Keratinocyte (primary cell): ENCODE measurements at regions not wholly inside any gene's neighbourhood (a gene's known extent, or its start where the extent isn't known, plus 50 kb on each side); places are given as distances from the start of the nearest gene placed in this dataset.

ENCODE experiments used
- DNase-seq: peaks from one replicate; pipeline ENCODE4 v3.0.0-alpha.2; 2011; ENCODE audit warnings: low read depth, missing footprints, low spot score
- FAIRE-seq: peaks from 2 replicates; lab custom pipeline; 2011; peaks lifted over from hg19 to GRCh38; lab: Jason Lieb, UNC
- H2AFZ ChIP-seq: 2 replicates; pipeline ENCODE4 v1.6.0; 2012; ENCODE audit warnings: low read length, control low read depth, inconsistent platforms; ENCODE audit not compliant: control insufficient read depth
- H3K27ac ChIP-seq: 2 replicates; pipeline ENCODE4 v1.5.1; 2011; ENCODE audit warnings: low read length; ENCODE audit not compliant: control insufficient read depth, insufficient read depth
- H3K27me3 ChIP-seq: 3 replicates; pipeline ENCODE4 v1.6.0; 2011; ENCODE audit warnings: low read length; ENCODE audit not compliant: control insufficient read depth, insufficient read depth; ENCODE audit errors: extremely low read depth
- H3K36me3 ChIP-seq, 2 experiments: 2 replicates in 1 of 2; 3 replicates in 1 of 2; pipeline ENCODE4 v1.5.1; 2011; ENCODE audit warnings: low read length in 2 of 2, mild to moderate bottlenecking in 1 of 2; ENCODE audit not compliant: control insufficient read depth in 2 of 2, insufficient read depth in 2 of 2; ENCODE audit errors: extremely low read depth in 1 of 2
- H3K4me1 ChIP-seq: 3 replicates; pipeline ENCODE4 v1.5.1; 2011; ENCODE audit warnings: low read length; ENCODE audit not compliant: control insufficient read depth, insufficient read depth; ENCODE audit errors: extremely low read depth
- H3K4me2 ChIP-seq: 3 replicates; pipeline ENCODE4 v1.6.0; 2011; ENCODE audit warnings: low read depth, low read length; ENCODE audit not compliant: control insufficient read depth, insufficient read depth; ENCODE audit errors: extremely low read depth
- H3K4me3 ChIP-seq, 3 experiments: fragments of 200-600 bp in 1 of 3; sonication (generic) in 1 of 3; 2 replicates in 2 of 3; 3 replicates in 1 of 3; pipeline ENCODE4 v1.5.1; 2011 to 2016; ENCODE audit warnings: low read length in 3 of 3, mild to moderate bottlenecking in 3 of 3, control low read depth in 2 of 3, inconsistent platforms in 1 of 3, low read depth in 1 of 3, mixed read lengths in 1 of 3, mixed run types in 1 of 3, moderate library complexity in 1 of 3; ENCODE audit not compliant: control insufficient read depth in 2 of 3, insufficient read depth in 2 of 3; ENCODE audit errors: extremely low read depth in 1 of 3
- H3K79me2 ChIP-seq: 2 replicates; pipeline ENCODE4 v1.6.0; 2012; ENCODE audit warnings: low read length; ENCODE audit not compliant: control insufficient read depth, insufficient read depth
- H3K9ac ChIP-seq: 3 replicates; pipeline ENCODE4 v1.6.0; 2011; ENCODE audit warnings: low read length; ENCODE audit not compliant: control insufficient read depth, insufficient read depth; ENCODE audit errors: extremely low read depth
- H3K9me1 ChIP-seq: 3 replicates; pipeline ENCODE4 v1.6.0; 2011; ENCODE audit warnings: low read length; ENCODE audit not compliant: control insufficient read depth, insufficient read depth; ENCODE audit errors: extremely low read depth
- H3K9me3 ChIP-seq: 2 replicates; pipeline ENCODE4 v1.5.1; 2012; ENCODE audit warnings: low read depth, low read length; ENCODE audit not compliant: control insufficient read depth
- H4K20me1 ChIP-seq: 3 replicates; pipeline ENCODE4 v1.6.0; 2011; ENCODE audit warnings: low read length; ENCODE audit not compliant: control insufficient read depth, insufficient read depth; ENCODE audit errors: extremely low read depth
- CTCF ChIP-seq, 3 experiments: IDR thresholded peaks in 1 of 3; conservative IDR thresholded peaks in 1 of 3; optimal IDR thresholded peaks in 1 of 3; 2 replicates in 2 of 3; 3 replicates in 1 of 3; pipeline versions ENCODE3 to v1.5.1; 2011; ENCODE audit warnings: low read length in 3 of 3, mild to moderate bottlenecking in 3 of 3, moderate library complexity in 2 of 3, control low read depth in 1 of 3, inconsistent platforms in 1 of 3; ENCODE audit not compliant: insufficient read depth in 2 of 3; ENCODE audit errors: extremely low read depth in 1 of 3
- EZH2 ChIP-seq: IDR thresholded peaks from one replicate; pipeline ENCODE4 v1.6.1; 2012; ENCODE audit warnings: inconsistent platforms, mild to moderate bottlenecking, low read length, moderate library complexity
- dilution Hi-C: fragments of 300-500 bp; cut with MboI; formaldehyde crosslinking; loops from one replicate; pipeline ENCODE4 v1.7.0; 2020; ENCODE audit warnings: low sequenced_read_pairs; ENCODE audit not compliant: extremely low pct_ligation_motif_present

GRCh38 chr1:218759795-218760194, 413.9 kb upstream of the LYPLAL1 start:
- dilution Hi-C loops = no loop called here
- H3K9me1 ChIP-seq = no peaks in the 10 kb centered on the region
- H4K20me1 ChIP-seq = no peaks in the 10 kb centered on the region
- no peaks in the 10 kb centered on the region for H3K36me3 ChIP-seq
- FAIRE-seq (no peak), DNase-seq (no peak)
- H3K9me3 ChIP-seq = no peaks in the 10 kb centered on the region
- H2AFZ ChIP-seq = no peak overlapping the region
- no peak overlapping the region for H3K9ac ChIP-seq
- no peak for TF ChIP-seq EZH2
- TF ChIP-seq CTCF (optimal IDR thresholded peaks at IDR 0.05 in 1 of 3, IDR thresholded peaks at IDR 0.05 in 1 of 3, conservative IDR thresholded peaks at IDR 0.05 in 1 of 3; ENCODE audit: extremely low read depth in 1 of 3, insufficient read depth in 2 of 3, low read length in 3 of 3) = no peak
- H3K4me3 ChIP-seq = no peak overlapping the region
- H3K27ac ChIP-seq = no peak overlapping the region
- H3K27me3 ChIP-seq = no peaks in the 10 kb centered on the region
- H3K4me2 ChIP-seq = no peak overlapping the region
- no peaks in the 10 kb centered on the region for H3K4me1 ChIP-seq
- H3K79me2 ChIP-seq = no peaks in the 10 kb centered on the region

GRCh38 chr1:218760601-218761570, 412.8 kb upstream of the LYPLAL1 start:
- H3K36me3 ChIP-seq = no peaks in the 10 kb centered on the region
- no peak for TF ChIP-seq CTCF (optimal IDR thresholded peaks at IDR 0.05 in 1 of 3, IDR thresholded peaks at IDR 0.05 in 1 of 3, conservative IDR thresholded peaks at IDR 0.05 in 1 of 3; ENCODE audit: extremely low read depth in 1 of 3, insufficient read depth in 2 of 3, low read length in 3 of 3)
- TF ChIP-seq EZH2 = no peak
- no peaks in the 10 kb centered on the region for H3K9me3 ChIP-seq
- FAIRE-seq (no peak), DNase-seq (no peak)
- no peaks in the 10 kb centered on the region for H3K4me1 ChIP-seq
- dilution Hi-C loops = no loop called here
- H4K20me1 ChIP-seq = no peaks in the 10 kb centered on the region
- no peaks in the 10 kb centered on the region for H3K79me2 ChIP-seq
- no peaks in the 10 kb centered on the region for H3K27me3 ChIP-seq
- H3K27ac ChIP-seq = no peak overlapping the region
- H3K4me2 ChIP-seq = no peak overlapping the region
- H3K4me3 ChIP-seq = no peak overlapping the region
- H3K9ac ChIP-seq = no peak overlapping the region
- H3K9me1 ChIP-seq = no peaks in the 10 kb centered on the region
- H2AFZ ChIP-seq = no peak overlapping the region
